ENCODE measurements at regions not wholly inside any gene's neighbourhood (a gene's known extent, or its start where the extent isn't known, plus 50 kb on each side); places are given as distances from the start of the nearest gene placed in this dataset.
"Not testable (repeated sequence)": the region's sequence is repeated elsewhere in the genome, so short reads cannot be mapped to it uniquely, and the experiment has no call there.

DNA sequence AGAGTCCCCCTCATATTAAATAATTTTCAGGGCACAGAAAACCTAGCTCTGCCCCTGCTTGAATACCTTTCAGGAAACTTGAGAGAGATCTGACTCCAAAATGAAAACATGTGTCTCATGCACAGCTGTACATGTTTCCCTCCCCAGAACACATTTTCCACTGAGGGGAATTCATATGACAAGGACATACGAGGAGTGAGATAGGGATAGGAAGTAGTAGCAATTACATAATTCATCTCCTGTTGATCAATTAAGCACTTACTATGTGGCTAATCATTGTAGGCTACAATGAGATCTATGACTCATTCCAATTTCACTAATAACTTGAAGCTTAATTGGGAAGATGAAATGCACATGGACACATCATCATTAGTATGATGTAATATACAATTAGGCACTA, 302.1 kb downstream of the PCDH11X start:
- intact Hi-C loops (cut with DNase I); DNase-seq; H3K27ac ChIP-seq; H3K4me3 ChIP-seq; H3K27me3 ChIP-seq; H3K36me3 ChIP-seq; H3K9ac ChIP-seq (ENCODE audit: low read depth in 2 of 2, low read length in 2 of 2); H3K9me3 ChIP-seq; H3K4me1 ChIP-seq: not testable (repeated sequence)

DNA sequence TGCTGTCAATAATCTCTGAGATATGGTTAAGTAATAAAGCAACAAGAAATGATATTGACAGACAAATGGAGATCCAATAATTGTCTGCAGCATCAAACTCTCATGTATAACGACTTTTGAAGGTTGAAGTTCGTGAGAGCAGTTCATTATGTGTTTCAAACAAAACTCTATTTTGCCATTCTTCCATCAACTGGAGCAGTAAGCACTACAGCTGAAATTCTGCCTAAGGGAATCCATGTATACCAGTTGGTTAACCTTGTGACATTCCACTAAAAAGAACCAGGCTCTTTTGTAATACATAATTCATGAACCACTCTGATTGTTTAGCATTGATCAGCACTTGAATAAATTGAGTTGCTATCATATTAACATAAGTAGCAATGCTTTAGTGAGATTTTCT, 311.6 kb downstream of the PCDH11X start:
- intact Hi-C loops (cut with DNase I); H3K27me3 ChIP-seq; DNase-seq; H3K4me3 ChIP-seq; H3K4me1 ChIP-seq; H3K27ac ChIP-seq; H3K9ac ChIP-seq (ENCODE audit: low read depth in 2 of 2, low read length in 2 of 2); H3K36me3 ChIP-seq; H3K9me3 ChIP-seq: not testable (repeated sequence)

DNA sequence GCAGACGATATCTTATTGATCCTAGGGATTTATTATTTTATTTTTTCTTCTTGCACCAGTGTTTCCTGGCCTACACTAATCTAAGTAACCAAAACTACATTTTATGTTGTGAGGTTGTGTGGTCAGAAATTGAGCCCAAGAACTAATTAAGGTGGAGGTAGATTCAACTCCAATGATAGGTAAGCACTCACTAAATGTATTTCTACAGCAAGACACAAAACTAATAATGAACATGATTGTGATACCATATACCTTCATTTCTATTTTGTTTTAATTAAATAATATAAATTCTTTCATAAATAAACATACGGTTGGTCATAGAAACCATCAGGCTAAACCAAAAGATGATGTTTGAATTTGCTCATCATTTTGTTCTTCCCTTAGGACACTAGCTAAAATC, 319.0 kb downstream of the PCDH11X start:
- H3K9ac ChIP-seq (ENCODE audit: low read depth in 2 of 2, low read length in 2 of 2); H3K9me3 ChIP-seq; H3K4me1 ChIP-seq; H3K36me3 ChIP-seq; DNase-seq; intact Hi-C loops (cut with DNase I); H3K27me3 ChIP-seq; H3K4me3 ChIP-seq; H3K27ac ChIP-seq: not testable (repeated sequence)

DNA sequence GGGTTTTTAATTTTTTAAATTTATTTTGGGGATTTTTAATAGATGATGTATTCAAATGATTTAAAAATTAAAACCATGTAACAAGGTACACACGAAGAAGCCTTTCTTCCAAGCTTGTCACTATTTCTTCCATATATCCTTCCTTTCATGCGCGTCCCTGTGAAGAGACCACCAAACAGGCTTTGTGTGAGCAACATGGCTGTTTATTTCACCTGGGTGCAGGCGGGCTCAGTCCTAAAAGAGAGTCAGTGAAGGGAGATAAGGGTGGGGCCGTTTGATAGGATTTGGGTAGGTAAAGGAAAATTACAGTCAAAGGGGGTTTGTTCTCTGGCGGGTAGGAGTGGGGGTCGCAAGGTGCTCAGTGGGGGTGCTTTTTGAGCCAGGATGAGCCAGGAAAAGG, 320.9 kb downstream of the PCDH11X start:
- H3K27ac ChIP-seq; DNase-seq; H3K4me3 ChIP-seq; H3K4me1 ChIP-seq; intact Hi-C loops (cut with DNase I); H3K9ac ChIP-seq (ENCODE audit: low read depth in 2 of 2, low read length in 2 of 2); H3K9me3 ChIP-seq; H3K27me3 ChIP-seq; H3K36me3 ChIP-seq: not testable (repeated sequence)

DNA sequence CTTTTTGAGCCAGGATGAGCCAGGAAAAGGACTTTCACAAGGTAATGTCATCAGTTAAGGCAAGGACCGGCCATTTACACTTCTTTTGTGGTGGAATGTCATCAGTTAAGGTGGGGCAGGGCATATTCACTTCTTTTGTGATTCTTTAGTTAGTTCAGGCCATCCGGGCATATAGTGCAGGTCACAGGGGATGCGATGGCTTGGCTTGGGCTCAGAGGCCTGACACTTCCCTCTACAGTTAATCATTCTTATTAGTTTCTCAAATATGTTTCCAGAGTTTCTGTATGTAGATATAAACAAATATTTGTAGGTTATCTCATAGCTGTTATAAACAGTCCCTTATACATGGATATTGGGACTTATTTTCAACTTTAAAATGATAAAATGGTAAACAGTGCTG, 326.5 kb downstream of the PCDH11X start:
- H3K4me3 ChIP-seq; H3K9me3 ChIP-seq; H3K9ac ChIP-seq (ENCODE audit: low read depth in 2 of 2, low read length in 2 of 2); H3K27ac ChIP-seq; H3K4me1 ChIP-seq; H3K27me3 ChIP-seq; DNase-seq; H3K36me3 ChIP-seq; intact Hi-C loops (cut with DNase I): not testable (repeated sequence)

DNA sequence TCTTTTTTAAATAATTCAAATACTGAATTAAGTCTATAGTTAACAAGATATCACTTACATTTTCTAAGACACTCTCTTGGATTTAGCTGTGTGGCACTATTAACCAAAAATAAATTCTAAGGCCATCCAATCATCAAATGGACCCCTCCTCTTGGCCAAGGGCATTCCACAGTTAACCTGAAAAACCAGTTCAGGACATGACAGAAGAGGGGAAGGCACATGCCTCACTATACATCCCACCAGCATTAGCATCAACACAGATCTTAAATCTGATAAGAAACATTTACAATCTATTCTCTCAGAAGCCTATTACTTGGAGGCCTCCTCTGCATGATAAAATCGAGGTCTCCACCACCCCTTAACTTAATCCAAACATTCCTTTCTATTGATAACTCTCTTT, 327.5 kb downstream of the PCDH11X start:
- intact Hi-C loops (cut with DNase I); H3K27ac ChIP-seq; H3K4me1 ChIP-seq; H3K27me3 ChIP-seq; DNase-seq; H3K9me3 ChIP-seq; H3K9ac ChIP-seq (ENCODE audit: low read depth in 2 of 2, low read length in 2 of 2); H3K36me3 ChIP-seq; H3K4me3 ChIP-seq: not testable (repeated sequence)

DNA sequence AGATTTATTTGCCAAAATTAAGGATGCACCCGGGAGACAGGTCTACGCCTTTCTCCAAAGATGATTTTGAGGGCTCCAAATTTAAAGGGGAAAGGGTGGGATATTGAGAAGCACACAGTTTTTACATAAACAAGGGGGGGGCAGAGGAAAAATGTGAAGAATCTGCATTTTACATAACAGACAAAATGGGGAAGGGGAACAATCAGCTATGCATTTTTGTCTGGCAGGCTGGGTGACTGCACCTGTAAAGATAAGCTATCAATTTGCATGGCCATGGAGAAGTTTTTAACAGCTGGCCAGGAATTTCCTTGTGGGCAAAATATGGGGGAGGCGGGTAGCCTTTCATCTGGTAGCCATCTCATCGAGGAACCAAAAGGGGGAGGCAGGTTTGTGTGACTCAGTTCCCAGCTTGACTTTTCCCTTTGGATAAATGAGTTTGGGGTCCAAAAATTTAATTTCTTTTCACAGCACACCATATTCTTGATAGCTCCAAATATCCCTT, 331.3 kb downstream of the PCDH11X start:
- H3K36me3 ChIP-seq; H3K9ac ChIP-seq (ENCODE audit: low read depth in 2 of 2, low read length in 2 of 2); H3K27me3 ChIP-seq; DNase-seq; H3K4me3 ChIP-seq; H3K27ac ChIP-seq; H3K9me3 ChIP-seq; intact Hi-C loops (cut with DNase I); H3K4me1 ChIP-seq: not testable (repeated sequence)

DNA sequence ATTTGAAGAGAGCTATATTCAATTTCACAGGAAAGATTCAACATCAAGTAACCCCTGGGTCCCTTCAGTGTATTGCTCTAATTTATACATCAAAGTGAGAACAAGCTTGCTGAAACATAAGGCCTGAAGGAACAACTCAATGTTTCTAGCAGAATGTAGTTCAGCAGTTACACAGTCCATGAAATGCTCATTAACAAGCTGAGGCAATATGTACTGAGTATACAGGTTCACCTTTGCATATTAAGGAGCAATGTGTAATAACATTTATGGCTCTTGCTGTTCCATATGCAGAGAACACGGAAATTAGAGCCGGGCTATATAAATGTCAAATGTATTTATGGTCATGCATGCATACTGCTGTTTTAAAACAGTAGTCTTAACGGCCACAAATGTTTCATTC, 338.5 kb downstream of the PCDH11X start:
- H3K9me3 ChIP-seq; H3K9ac ChIP-seq (ENCODE audit: low read depth in 2 of 2, low read length in 2 of 2); H3K4me3 ChIP-seq; DNase-seq; H3K36me3 ChIP-seq; H3K27me3 ChIP-seq; H3K4me1 ChIP-seq; intact Hi-C loops (cut with DNase I); H3K27ac ChIP-seq: not testable (repeated sequence)

DNA sequence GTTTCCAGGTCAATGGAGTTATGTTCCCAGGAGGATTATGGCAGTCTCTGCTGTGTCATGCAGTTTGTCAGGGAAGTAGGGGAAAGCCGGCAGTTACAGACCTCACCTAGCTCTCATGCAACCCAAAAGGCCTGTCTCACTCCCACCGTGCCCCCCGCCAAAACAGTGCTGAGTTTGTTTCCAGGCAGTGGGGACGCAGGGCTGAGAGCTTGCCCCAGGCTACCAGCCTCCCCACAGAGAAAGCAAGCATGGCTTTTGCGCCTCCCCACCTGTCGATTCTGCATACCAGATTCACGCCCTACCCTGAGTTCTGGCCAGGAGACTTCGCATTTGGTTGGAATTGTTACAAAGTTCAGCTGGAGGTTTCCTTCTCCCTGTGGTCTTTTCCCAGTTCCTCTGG, 383.9 kb downstream of the PCDH11X start:
- H3K4me1 ChIP-seq; H3K36me3 ChIP-seq; H3K9ac ChIP-seq (ENCODE audit: low read depth in 2 of 2, low read length in 2 of 2); DNase-seq; H3K9me3 ChIP-seq; H3K4me3 ChIP-seq; intact Hi-C loops (cut with DNase I); H3K27ac ChIP-seq; H3K27me3 ChIP-seq: not testable (repeated sequence)

DNA sequence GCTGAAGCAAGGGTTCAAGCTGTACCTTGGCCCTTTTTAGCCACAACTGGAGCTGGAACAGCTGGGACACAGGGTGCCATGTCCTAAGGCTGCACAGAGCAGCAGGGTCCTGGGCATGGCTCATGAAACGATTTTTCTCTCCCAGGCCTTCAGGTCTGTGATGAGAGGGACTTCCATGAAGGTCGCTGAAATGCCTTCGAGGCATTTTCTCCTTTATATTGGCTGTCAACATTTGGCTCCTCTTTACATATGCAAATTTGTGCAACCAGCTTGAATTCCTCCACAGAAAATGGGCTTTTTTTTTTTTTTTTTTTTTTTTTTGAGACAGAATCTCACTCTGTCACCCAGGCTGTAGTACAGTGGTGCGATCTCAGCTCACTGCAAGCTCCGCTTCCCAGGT, 430.8 kb downstream of the PCDH11X start:
- Histone ChIP-seq H3K27ac (no peak overlapping the region), H3K9ac (ENCODE audit: low read depth in 2 of 2, low read length in 2 of 2) (no peak overlapping the region), H3K27me3 (no peaks in the 10 kb centered on the region), H3K9me3 (no peaks in the 10 kb centered on the region), H3K4me3 (no peak overlapping the region), H3K4me1 (no peaks in the 10 kb centered on the region), H3K36me3 (no peaks in the 10 kb centered on the region)
- TF ChIP-seq, protein P1, sequence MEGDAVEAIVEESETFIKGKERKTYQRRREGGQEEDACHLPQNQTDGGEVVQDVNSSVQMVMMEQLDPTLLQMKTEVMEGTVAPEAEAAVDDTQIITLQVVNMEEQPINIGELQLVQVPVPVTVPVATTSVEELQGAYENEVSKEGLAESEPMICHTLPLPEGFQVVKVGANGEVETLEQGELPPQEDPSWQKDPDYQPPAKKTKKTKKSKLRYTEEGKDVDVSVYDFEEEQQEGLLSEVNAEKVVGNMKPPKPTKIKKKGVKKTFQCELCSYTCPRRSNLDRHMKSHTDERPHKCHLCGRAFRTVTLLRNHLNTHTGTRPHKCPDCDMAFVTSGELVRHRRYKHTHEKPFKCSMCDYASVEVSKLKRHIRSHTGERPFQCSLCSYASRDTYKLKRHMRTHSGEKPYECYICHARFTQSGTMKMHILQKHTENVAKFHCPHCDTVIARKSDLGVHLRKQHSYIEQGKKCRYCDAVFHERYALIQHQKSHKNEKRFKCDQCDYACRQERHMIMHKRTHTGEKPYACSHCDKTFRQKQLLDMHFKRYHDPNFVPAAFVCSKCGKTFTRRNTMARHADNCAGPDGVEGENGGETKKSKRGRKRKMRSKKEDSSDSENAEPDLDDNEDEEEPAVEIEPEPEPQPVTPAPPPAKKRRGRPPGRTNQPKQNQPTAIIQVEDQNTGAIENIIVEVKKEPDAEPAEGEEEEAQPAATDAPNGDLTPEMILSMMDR (IDR thresholded peaks at IDR 0.05): no peak
- DNase-seq: no peak
- intact Hi-C loops (cut with DNase I): no loop called here

Measured in colonic mucosa (tissue), 4 donors.